ENCODE measurements at regions not wholly inside any gene's neighbourhood (a gene's known extent, or its start where the extent isn't known, plus 50 kb on each side); places are given as distances from the start of the nearest gene placed in this dataset.

GRCh38 chr2:195496991-195497390 lies 160.0 kb upstream of the SLC39A10 start:
- FAIRE-seq (no peak), DNase-seq (ENCODE audit: insufficient read length, low spot score) (no peak)
- no peak for TF ChIP-seq CTCF (IDR thresholded peaks at IDR 0.05; ENCODE audit: insufficient read depth, missing control alignments)

DNA sequence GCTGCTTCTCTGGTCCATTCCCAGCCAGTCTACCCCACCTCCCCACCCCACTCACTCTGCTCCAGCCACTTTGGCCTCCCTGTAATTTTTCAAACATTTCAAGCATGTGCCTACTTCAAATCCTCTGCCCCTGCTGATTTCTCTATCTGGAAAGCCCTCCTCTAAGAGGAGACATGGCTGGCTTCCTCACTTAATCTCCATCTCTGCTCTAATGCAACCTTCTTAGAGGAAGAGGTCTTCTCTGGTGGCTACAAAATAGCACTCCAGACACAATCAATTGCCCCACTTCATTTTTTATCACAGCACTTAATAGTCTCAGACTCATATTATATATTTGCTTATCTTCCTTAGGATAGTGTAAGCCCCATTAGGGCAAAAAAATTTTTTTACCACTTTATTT lies 161.1 kb upstream of the SLC39A10 start:
- TF ChIP-seq CTCF (IDR thresholded peaks at IDR 0.05; ENCODE audit: insufficient read depth, missing control alignments): no peak
- no peak for FAIRE-seq
- no peak for DNase-seq (ENCODE audit: insufficient read length, low spot score)

DNA sequence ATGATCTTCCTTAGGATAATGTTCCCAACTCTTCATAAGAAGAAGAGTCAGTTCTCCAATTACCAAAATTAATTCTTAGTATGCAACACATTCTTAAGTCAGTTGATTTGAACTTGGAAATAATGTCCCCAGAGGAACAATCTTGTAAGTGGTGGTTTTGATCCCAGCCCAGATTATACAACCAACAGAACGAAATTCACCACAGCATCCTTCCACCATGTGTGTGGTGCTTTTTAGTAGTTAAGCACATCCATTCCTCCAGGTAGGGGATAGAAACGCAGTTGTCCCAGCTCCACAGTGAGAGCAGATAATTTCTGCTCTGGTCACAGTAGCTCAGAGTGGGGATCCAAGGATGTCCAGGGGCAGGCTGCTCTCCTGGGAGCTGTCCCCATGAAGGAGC lies 161.7 kb upstream of the SLC39A10 start:
- DNase-seq (ENCODE audit: insufficient read length, low spot score): no peak
- no peak for TF ChIP-seq CTCF (IDR thresholded peaks at IDR 0.05; ENCODE audit: insufficient read depth, missing control alignments)
- FAIRE-seq: no peak

DNA sequence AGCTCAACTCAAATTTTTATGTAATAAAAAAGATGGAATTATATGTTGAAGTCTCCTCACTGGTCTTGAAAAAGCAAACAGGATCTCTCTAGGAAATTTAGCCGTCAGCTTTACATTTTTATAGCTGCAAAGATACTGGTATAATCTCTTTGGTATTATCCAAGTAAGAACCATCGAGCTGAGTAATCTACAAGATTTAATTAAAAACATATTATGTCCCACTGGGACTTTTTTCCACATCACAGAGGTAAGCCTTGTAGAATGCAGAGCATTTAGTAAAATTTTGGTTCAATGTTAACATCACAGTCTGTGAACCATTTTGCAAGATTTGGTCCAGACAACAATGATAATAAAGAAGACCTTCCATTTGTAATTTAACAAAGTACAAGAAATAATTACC lies 162.6 kb upstream of the SLC39A10 start:
- no peak for DNase-seq (ENCODE audit: insufficient read length, low spot score)
- FAIRE-seq: no peak
- TF ChIP-seq CTCF (IDR thresholded peaks at IDR 0.05; ENCODE audit: insufficient read depth, missing control alignments): no peak

- DNase-seq (ENCODE audit: insufficient read length, low spot score) (no peak), FAIRE-seq (no peak)
- TF ChIP-seq CTCF (IDR thresholded peaks at IDR 0.05; ENCODE audit: insufficient read depth, missing control alignments): no peak
These were observed 163.6 kb upstream of the SLC39A10 start for GRCh38 chr2:195493416-195493815.

- no peak for TF ChIP-seq CTCF (IDR thresholded peaks at IDR 0.05; ENCODE audit: insufficient read depth, missing control alignments)
- FAIRE-seq (no peak), DNase-seq (ENCODE audit: insufficient read length, low spot score) (no peak)
These were observed 166.7 kb upstream of the SLC39A10 start for GRCh38 chr2:195490319-195490718.

DNA sequence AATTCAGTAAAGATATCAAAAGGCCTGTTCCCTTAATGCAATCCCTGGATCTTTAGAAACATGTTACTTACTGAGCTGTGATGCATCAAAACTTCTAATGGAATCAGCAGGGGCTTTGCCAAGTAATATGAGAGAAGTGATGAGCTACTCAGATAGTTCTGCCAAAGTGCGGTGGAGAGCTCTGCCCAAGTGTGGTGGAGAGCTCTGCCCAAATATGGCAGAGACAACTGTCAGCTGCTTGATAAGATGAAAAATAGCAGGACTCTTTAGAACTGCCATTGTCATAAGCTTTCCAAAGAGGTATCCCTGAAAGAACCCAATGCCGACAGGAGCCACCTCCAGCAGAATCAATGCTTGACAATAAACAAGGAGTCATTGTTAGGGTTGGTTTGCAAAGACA lies 167.9 kb upstream of the SLC39A10 start:
- DNase-seq (ENCODE audit: insufficient read length, low spot score) (no peak), FAIRE-seq (no peak)
- TF ChIP-seq CTCF (IDR thresholded peaks at IDR 0.05; ENCODE audit: insufficient read depth, missing control alignments): no peak

All from D721Med (cell line).